K562 (cell line): ENCODE measurements at regions not wholly inside any gene's neighbourhood (a gene's known extent, or its start where the extent isn't known, plus 50 kb on each side); places are given as distances from the start of the nearest gene placed in this dataset.

Experiments
- ETV1 ChIP-seq: fragments of 450-650 bp; conservative IDR thresholded peaks from 2 replicates; pipeline ENCODE4 v1.6.1; 2016; ENCODE audit warnings: missing genetic modification characterization, control low read depth, low read depth, missing compliant biosample characterization
- GTF2F1 ChIP-seq: IDR thresholded peaks from 2 replicates; pipeline ENCODE4 v1.6.1; 2011; ENCODE audit warnings: low read depth, low read length, improper control_type of control experiment
- HMG20B ChIP-seq: fragments of 250-450 bp; sonication (Bioruptor Pico); IDR thresholded peaks from 2 replicates; pipeline ENCODE4 v1.5.0; 2021; ENCODE audit warnings: mild to moderate bottlenecking
- HNRNPLL ChIP-seq: fragments of 200-400 bp; formaldehyde crosslinking; IDR thresholded peaks from 2 replicates; pipeline ENCODE4 v1.6.1; 2017; ENCODE audit warnings: low read length, low read depth, mild to moderate bottlenecking; ENCODE audit not compliant: poor library complexity, severe bottlenecking
- POLR2B ChIP-seq: fragments of 450-650 bp; IDR thresholded peaks from 2 replicates; pipeline ENCODE4 v1.6.1; 2018; ENCODE audit warnings: low read depth; ENCODE audit not compliant: partially characterized antibody
- SMARCC2 ChIP-seq: fragments of 450-650 bp; IDR thresholded peaks from 2 replicates; pipeline ENCODE4 v1.6.1; 2017; ENCODE audit warnings: antibody characterized with exemption, moderate library complexity, mild to moderate bottlenecking, low read depth
- SMC3 ChIP-seq: conservative IDR thresholded peaks from 2 replicates; pipeline ENCODE4 v1.6.1; 2011; ENCODE audit warnings: low read depth, low read length, improper control_type of control experiment; ENCODE audit not compliant: insufficient read depth
- SRSF1 ChIP-seq: fragments of 200-400 bp; formaldehyde crosslinking; IDR thresholded peaks from 2 replicates; pipeline ENCODE4 v1.6.1; 2017; ENCODE audit warnings: mild to moderate bottlenecking, low read depth, low read length, moderate library complexity
- ZNF134 ChIP-seq: fragments of 250-450 bp; sonication (Bioruptor Pico); conservative IDR thresholded peaks from 2 replicates; pipeline ENCODE4 v1.4.0; 2020
- TF ChIP-seq, protein P1 (sequence below): sonication (generic); formaldehyde crosslinking; IDR thresholded peaks from 2 replicates; pipeline ENCODE4 v1.8.1; 2023; ENCODE audit warnings: mild to moderate bottlenecking, missing genetic modification reagents
- TF ChIP-seq, protein P2 (sequence below), 3 experiments: IDR thresholded peaks in 2 of 3; conservative IDR thresholded peaks in 1 of 3; 2 replicates each; pipeline ENCODE4 v1.5.1; 2011 to 2012; ENCODE audit warnings: low read length in 3 of 3, mild to moderate bottlenecking in 3 of 3, control low read depth in 2 of 3, improper control_type of control experiment in 1 of 3, inconsistent platforms in 1 of 3, low read depth in 1 of 3, mixed read lengths in 1 of 3, moderate library complexity in 1 of 3; ENCODE audit not compliant: insufficient read depth in 2 of 3
- TF ChIP-seq, protein P3 (sequence below): fragments of 250-450 bp; sonication (Bioruptor Pico); IDR thresholded peaks from 2 replicates; pipeline ENCODE4 v1.4.0; 2020
- TF ChIP-seq, protein P4 (sequence below), 2 experiments: IDR thresholded peaks in 1 of 2; conservative IDR thresholded peaks in 1 of 2; 2 replicates each; pipeline ENCODE4 v1.6.1; 2016; ENCODE audit warnings: low read depth in 2 of 2, mild to moderate bottlenecking in 1 of 2, missing compliant biosample characterization in 1 of 2, missing genetic modification characterization in 1 of 2, moderate library complexity in 1 of 2
- TF ChIP-seq, protein P5 (sequence below), 2 experiments: fragments of 450-650 bp; IDR thresholded peaks; 2 replicates each; pipeline ENCODE4 v1.6.1; 2016
- TF ChIP-seq, protein P6 (sequence below): fragments of 450-650 bp; IDR thresholded peaks from 2 replicates; pipeline ENCODE4 v1.7.0; 2016; ENCODE audit warnings: borderline replicate concordance

DNA sequence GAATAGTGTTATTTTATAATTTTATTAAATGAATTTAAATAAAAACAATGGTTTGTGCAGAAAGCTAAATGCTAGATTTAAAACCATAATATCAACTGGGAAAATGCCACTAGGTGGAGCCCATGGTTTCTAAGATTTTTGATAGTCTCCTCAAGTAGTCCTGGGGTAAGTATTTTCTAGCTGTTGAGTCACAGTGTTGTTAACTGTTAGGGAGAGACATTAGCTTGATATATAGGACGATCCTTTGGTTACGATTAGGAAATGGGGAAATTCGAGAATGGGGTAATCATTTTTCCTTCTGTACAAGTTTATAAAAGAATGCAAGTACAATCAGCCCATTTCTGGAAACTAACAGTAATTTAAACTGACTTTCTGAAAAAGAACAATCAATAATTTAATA lies 378.4 kb downstream of the ANKRD50 start (continued):
- TF ChIP-seq, protein P1, sequence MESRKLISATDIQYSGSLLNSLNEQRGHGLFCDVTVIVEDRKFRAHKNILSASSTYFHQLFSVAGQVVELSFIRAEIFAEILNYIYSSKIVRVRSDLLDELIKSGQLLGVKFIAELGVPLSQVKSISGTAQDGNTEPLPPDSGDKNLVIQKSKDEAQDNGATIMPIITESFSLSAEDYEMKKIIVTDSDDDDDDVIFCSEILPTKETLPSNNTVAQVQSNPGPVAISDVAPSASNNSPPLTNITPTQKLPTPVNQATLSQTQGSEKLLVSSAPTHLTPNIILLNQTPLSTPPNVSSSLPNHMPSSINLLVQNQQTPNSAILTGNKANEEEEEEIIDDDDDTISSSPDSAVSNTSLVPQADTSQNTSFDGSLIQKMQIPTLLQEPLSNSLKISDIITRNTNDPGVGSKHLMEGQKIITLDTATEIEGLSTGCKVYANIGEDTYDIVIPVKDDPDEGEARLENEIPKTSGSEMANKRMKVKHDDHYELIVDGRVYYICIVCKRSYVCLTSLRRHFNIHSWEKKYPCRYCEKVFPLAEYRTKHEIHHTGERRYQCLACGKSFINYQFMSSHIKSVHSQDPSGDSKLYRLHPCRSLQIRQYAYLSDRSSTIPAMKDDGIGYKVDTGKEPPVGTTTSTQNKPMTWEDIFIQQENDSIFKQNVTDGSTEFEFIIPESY (CRISPR knock-in tag) = no peak
- TF ChIP-seq, protein P2, sequence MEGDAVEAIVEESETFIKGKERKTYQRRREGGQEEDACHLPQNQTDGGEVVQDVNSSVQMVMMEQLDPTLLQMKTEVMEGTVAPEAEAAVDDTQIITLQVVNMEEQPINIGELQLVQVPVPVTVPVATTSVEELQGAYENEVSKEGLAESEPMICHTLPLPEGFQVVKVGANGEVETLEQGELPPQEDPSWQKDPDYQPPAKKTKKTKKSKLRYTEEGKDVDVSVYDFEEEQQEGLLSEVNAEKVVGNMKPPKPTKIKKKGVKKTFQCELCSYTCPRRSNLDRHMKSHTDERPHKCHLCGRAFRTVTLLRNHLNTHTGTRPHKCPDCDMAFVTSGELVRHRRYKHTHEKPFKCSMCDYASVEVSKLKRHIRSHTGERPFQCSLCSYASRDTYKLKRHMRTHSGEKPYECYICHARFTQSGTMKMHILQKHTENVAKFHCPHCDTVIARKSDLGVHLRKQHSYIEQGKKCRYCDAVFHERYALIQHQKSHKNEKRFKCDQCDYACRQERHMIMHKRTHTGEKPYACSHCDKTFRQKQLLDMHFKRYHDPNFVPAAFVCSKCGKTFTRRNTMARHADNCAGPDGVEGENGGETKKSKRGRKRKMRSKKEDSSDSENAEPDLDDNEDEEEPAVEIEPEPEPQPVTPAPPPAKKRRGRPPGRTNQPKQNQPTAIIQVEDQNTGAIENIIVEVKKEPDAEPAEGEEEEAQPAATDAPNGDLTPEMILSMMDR (IDR thresholded peaks at IDR 0.05 in 2 of 3, conservative IDR thresholded peaks at IDR 0.05 in 1 of 3; ENCODE audit: insufficient read depth in 2 of 3, low read depth in 1 of 3, low read length in 3 of 3) = peak; percentile 10 to 62 (median 26); a peak in 4 of 6 replicates
- TF ChIP-seq SMC3 (peak; percentile 37; the same call in 1 of the 2 replicates), POLR2B (no peak), SRSF1 (no peak), ETV1 (tag) (no peak), HNRNPLL (no peak), SMARCC2 (no peak), HMG20B (no peak), ZNF134 (CRISPR knock-in tag) (no peak), GTF2F1 (no peak)
- TF ChIP-seq, protein P3, sequence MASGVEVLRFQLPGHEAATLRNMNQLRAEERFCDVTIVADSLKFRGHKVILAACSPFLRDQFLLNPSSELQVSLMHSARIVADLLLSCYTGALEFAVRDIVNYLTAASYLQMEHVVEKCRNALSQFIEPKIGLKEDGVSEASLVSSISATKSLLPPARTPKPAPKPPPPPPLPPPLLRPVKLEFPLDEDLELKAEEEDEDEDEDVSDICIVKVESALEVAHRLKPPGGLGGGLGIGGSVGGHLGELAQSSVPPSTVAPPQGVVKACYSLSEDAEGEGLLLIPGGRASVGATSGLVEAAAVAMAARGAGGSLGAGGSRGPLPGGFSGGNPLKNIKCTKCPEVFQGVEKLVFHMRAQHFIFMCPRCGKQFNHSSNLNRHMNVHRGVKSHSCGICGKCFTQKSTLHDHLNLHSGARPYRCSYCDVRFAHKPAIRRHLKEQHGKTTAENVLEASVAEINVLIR (CRISPR knock-in tag) = no peak
- TF ChIP-seq, protein P4, sequence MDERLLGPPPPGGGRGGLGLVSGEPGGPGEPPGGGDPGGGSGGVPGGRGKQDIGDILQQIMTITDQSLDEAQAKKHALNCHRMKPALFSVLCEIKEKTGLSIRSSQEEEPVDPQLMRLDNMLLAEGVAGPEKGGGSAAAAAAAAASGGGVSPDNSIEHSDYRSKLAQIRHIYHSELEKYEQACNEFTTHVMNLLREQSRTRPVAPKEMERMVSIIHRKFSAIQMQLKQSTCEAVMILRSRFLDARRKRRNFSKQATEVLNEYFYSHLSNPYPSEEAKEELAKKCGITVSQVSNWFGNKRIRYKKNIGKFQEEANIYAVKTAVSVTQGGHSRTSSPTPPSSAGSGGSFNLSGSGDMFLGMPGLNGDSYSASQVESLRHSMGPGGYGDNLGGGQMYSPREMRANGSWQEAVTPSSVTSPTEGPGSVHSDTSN (CRISPR knock-in tag; IDR thresholded peaks at IDR 0.05; ENCODE audit: low read depth) = no peak
- TF ChIP-seq, protein P4 (tag; conservative IDR thresholded peaks at IDR 0.05; ENCODE audit: low read depth) = no peak
- TF ChIP-seq, protein P5, sequence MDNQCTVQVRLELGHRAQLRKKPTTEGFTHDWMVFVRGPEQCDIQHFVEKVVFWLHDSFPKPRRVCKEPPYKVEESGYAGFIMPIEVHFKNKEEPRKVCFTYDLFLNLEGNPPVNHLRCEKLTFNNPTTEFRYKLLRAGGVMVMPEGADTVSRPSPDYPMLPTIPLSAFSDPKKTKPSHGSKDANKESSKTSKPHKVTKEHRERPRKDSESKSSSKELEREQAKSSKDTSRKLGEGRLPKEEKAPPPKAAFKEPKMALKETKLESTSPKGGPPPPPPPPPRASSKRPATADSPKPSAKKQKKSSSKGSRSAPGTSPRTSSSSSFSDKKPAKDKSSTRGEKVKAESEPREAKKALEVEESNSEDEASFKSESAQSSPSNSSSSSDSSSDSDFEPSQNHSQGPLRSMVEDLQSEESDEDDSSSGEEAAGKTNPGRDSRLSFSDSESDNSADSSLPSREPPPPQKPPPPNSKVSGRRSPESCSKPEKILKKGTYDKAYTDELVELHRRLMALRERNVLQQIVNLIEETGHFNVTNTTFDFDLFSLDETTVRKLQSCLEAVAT (IDR thresholded peaks at IDR 0.05) = no peak
- TF ChIP-seq, protein P6, sequence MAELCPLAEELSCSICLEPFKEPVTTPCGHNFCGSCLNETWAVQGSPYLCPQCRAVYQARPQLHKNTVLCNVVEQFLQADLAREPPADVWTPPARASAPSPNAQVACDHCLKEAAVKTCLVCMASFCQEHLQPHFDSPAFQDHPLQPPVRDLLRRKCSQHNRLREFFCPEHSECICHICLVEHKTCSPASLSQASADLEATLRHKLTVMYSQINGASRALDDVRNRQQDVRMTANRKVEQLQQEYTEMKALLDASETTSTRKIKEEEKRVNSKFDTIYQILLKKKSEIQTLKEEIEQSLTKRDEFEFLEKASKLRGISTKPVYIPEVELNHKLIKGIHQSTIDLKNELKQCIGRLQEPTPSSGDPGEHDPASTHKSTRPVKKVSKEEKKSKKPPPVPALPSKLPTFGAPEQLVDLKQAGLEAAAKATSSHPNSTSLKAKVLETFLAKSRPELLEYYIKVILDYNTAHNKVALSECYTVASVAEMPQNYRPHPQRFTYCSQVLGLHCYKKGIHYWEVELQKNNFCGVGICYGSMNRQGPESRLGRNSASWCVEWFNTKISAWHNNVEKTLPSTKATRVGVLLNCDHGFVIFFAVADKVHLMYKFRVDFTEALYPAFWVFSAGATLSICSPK = no peak
